H1 (cell line): ENCODE measurements at regions not wholly inside any gene's neighbourhood (a gene's known extent, or its start where the extent isn't known, plus 50 kb on each side); places are given as distances from the start of the nearest gene placed in this dataset.

Source experiments
- ASH2L ChIP-seq: fragments of 200-600, 300-600 bp; sonication (generic); IDR thresholded peaks from one replicate; pipeline ENCODE4 v1.7.1; 2017; ENCODE audit warnings: low read length
- HDAC6 ChIP-seq: IDR thresholded peaks from one replicate; pipeline ENCODE4 v1.7.1; 2012; ENCODE audit warnings: low read depth, mild to moderate bottlenecking, inconsistent platforms, low read length, moderate library complexity
- SAP30 ChIP-seq: fragments of 300-600 bp; sonication (generic); IDR thresholded peaks from 2 replicates; pipeline ENCODE4 v1.7.1; 2012; ENCODE audit warnings: low read length, moderate library complexity, mild to moderate bottlenecking, inconsistent platforms; ENCODE audit not compliant: insufficient read depth, insufficient replicate concordance
- SUZ12 ChIP-seq: fragments of 200-600 bp; sonication (generic); IDR thresholded peaks from 2 replicates; pipeline ENCODE4 v1.6.1; 2012; ENCODE audit warnings: mild to moderate bottlenecking, inconsistent platforms, low read length, moderate library complexity, mixed read lengths
- TF ChIP-seq, protein P1 (sequence below): IDR thresholded peaks from 2 replicates; pipeline ENCODE4 v1.6.1; 2012; ENCODE audit warnings: low read length, inconsistent platforms

DNA sequence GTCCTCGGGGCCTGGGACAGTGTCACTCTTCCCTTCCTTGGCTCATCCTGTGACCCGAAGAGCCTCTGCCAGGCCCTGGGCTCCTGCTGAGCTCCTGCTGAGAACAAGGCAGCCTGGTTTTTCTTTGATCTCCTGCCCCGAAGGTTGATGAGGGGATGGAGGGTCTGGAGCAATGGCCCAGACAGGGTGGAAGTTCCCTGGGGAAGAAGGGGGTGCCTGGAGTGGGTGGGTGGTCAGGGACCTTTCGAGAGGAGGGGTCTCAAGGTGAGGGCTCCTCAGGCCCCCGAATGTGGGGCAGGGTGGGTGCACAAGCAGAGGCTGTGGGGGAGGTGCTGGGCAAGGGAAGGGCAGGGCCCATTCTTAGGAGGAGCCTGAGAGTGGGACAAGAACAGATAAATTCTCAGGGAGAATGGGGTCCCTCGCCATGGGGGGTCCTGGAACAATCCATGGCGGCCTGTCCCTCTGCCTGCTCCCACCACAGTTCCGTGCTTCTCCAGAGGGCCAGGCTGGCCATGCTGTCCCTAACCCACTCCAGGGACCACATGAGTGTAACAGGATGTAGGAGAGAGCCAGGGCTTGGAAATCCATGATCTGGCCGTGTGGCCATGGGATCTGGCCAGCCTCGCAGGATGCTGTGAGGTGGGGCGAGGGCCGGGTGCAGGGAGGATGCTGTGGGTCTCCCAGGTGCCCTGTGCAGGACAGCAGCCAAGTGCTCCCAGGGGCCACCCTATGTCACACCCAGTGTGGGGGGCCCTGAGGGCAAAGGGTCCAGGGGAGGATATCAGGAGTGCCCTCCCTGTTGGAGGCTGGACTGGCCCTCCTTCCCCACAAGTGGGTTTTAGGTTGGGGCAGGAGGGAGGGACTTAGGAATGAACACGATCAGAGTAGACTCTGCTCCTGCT, 128.5 kb upstream of the LPCAT1 start (continued):
- TF ChIP-seq HDAC6 (no peak), SAP30 (no peak), ASH2L (no peak), SUZ12 (no peak)
- TF ChIP-seq, protein P1, sequence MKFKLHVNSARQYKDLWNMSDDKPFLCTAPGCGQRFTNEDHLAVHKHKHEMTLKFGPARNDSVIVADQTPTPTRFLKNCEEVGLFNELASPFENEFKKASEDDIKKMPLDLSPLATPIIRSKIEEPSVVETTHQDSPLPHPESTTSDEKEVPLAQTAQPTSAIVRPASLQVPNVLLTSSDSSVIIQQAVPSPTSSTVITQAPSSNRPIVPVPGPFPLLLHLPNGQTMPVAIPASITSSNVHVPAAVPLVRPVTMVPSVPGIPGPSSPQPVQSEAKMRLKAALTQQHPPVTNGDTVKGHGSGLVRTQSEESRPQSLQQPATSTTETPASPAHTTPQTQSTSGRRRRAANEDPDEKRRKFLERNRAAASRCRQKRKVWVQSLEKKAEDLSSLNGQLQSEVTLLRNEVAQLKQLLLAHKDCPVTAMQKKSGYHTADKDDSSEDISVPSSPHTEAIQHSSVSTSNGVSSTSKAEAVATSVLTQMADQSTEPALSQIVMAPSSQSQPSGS = no peak
